Smooth muscle cell (in vitro differentiated cells): ENCODE measurements at regions not wholly inside any gene's neighbourhood (a gene's known extent, or its start where the extent isn't known, plus 50 kb on each side); places are given as distances from the start of the nearest gene placed in this dataset.

ENCODE experiments used
- DNase-seq: peaks from one replicate; lab custom pipeline; 2025; ENCODE audit not compliant: unreplicated experiment; lab: John Stamatoyannopoulos, UW
- H2AFZ ChIP-seq: fragments of 200-600 bp; sonication (generic); 2 replicates; pipeline ENCODE4 v1.6.0; 2016; ENCODE audit warnings: antibody characterized with exemption, low read depth, mild to moderate bottlenecking
- H3F3A ChIP-seq: fragments of 200-600 bp; sonication (generic); 2 replicates; pipeline ENCODE4 v1.6.0; 2017; ENCODE audit warnings: antibody characterized with exemption, low read depth
- H3K27ac ChIP-seq: fragments of 200-600 bp; sonication (generic); 2 replicates; pipeline ENCODE4 v1.5.1; 2016; ENCODE audit warnings: low read depth, mild to moderate bottlenecking
- H3K27me3 ChIP-seq: fragments of 200-600 bp; sonication (generic); 2 replicates; pipeline ENCODE4 v1.6.1; 2016; ENCODE audit warnings: low read depth, mild to moderate bottlenecking
- H3K36me3 ChIP-seq: fragments of 200-600 bp; sonication (generic); 2 replicates; pipeline ENCODE4 v1.5.1; 2016; ENCODE audit warnings: low read depth
- H3K4me1 ChIP-seq: fragments of 200-600 bp; sonication (generic); 2 replicates; pipeline ENCODE4 v1.5.1; 2016; ENCODE audit warnings: low read depth
- H3K4me2 ChIP-seq: fragments of 200-600 bp; sonication (generic); 2 replicates; pipeline ENCODE4 v1.6.0; 2016; ENCODE audit warnings: mild to moderate bottlenecking
- H3K4me3 ChIP-seq: fragments of 200-600 bp; sonication (generic); 2 replicates; pipeline ENCODE4 v1.5.1; 2016; ENCODE audit warnings: mild to moderate bottlenecking
- H3K79me2 ChIP-seq: fragments of 200-600 bp; sonication (generic); 2 replicates; pipeline ENCODE4 v1.6.0; 2016; ENCODE audit warnings: low read depth, mild to moderate bottlenecking
- H3K9ac ChIP-seq: fragments of 200-600 bp; sonication (generic); 2 replicates; pipeline ENCODE4 v1.6.0; 2016; ENCODE audit warnings: low read depth
- H3K9me3 ChIP-seq: fragments of 200-600 bp; sonication (generic); replicated peaks from 2 replicates; pipeline ENCODE4 v1.5.1; 2016; ENCODE audit warnings: low read depth
- H4K20me1 ChIP-seq: fragments of 200-600 bp; sonication (generic); 2 replicates; pipeline ENCODE4 v1.6.0; 2016; ENCODE audit warnings: low read depth
- CTCF ChIP-seq: fragments of 200-600 bp; sonication (generic); IDR thresholded peaks from 2 replicates; pipeline ENCODE4 v1.5.1; 2017; ENCODE audit warnings: borderline replicate concordance, mild to moderate bottlenecking, antibody characterized with exemption; ENCODE audit not compliant: insufficient read depth, poor library complexity, severe bottlenecking
- WGBS: methylation state at CpG from one replicate; pipeline ENCODE4 v1.1.7; 2016; ENCODE audit warnings: low lambda C conversion rate; 5-methylcytosine and 5-hydroxymethylcytosine counted together

GRCh38 chr1:244276646-244277045 is 175.1 kb downstream of the ADSS2 start:
- no peaks in the 10 kb centered on the region for H3K9me3 ChIP-seq
- no peak overlapping the region for H3K9ac ChIP-seq
- no peak overlapping the region for H3K4me2 ChIP-seq
- H3K36me3 ChIP-seq: no peaks in the 10 kb centered on the region
- no peak overlapping the region for H3K27ac ChIP-seq
- TF ChIP-seq CTCF: no peak
- peaks cover 5% of the 10 kb centered on the region for H3K4me1 ChIP-seq
- no peak for DNase-seq
- H3K79me2 ChIP-seq: no peaks in the 10 kb centered on the region
- H3K4me3 ChIP-seq: no peak overlapping the region
- H3F3A ChIP-seq: peaks cover 6% of the 10 kb centered on the region
- H3K27me3 ChIP-seq: no peaks in the 10 kb centered on the region
- no peaks in the 10 kb centered on the region for H4K20me1 ChIP-seq
- H2AFZ ChIP-seq: no peak overlapping the region
- 26% methylated on average over 3 of the region's 3 CpGs for WGBS

GRCh38 chr1:244280201-244280600 is 171.5 kb downstream of the ADSS2 start:
- H3K9ac ChIP-seq: no peak overlapping the region
- no peak overlapping the region for H3K4me2 ChIP-seq
- H3K36me3 ChIP-seq: no peaks in the 10 kb centered on the region
- WGBS: 79% methylated on average over 7 of the region's 7 CpGs
- H3K4me1 ChIP-seq: no peaks in the 10 kb centered on the region
- no peak for DNase-seq
- H3K9me3 ChIP-seq: no peaks in the 10 kb centered on the region
- no peaks in the 10 kb centered on the region for H3K79me2 ChIP-seq
- TF ChIP-seq CTCF: no peak
- no peaks in the 10 kb centered on the region for H3F3A ChIP-seq
- H3K27ac ChIP-seq: no peak overlapping the region
- H2AFZ ChIP-seq: no peak overlapping the region
- H4K20me1 ChIP-seq: no peaks in the 10 kb centered on the region
- no peak overlapping the region for H3K4me3 ChIP-seq
- H3K27me3 ChIP-seq: no peaks in the 10 kb centered on the region

- H3K4me1 ChIP-seq: no peaks in the 10 kb centered on the region
- no peaks in the 10 kb centered on the region for H3F3A ChIP-seq
- H3K79me2 ChIP-seq: no peaks in the 10 kb centered on the region
- DNase-seq: no peak
- 21% methylated on average over 1 of the region's 1 CpG for WGBS
- TF ChIP-seq CTCF: no peak
- H4K20me1 ChIP-seq: no peaks in the 10 kb centered on the region
- H3K4me3 ChIP-seq: no peak overlapping the region
- H3K36me3 ChIP-seq: no peaks in the 10 kb centered on the region
- no peaks in the 10 kb centered on the region for H3K27me3 ChIP-seq
- H2AFZ ChIP-seq: no peak overlapping the region
- no peak overlapping the region for H3K27ac ChIP-seq
- no peaks in the 10 kb centered on the region for H3K9me3 ChIP-seq
- no peak overlapping the region for H3K9ac ChIP-seq
- no peak overlapping the region for H3K4me2 ChIP-seq
Observed at GRCh38 chr1:244280859-244281258, 170.8 kb downstream of the ADSS2 start.

- no peak for TF ChIP-seq CTCF
- H3K79me2 ChIP-seq: no peaks in the 10 kb centered on the region
- no peak overlapping the region for H3K4me3 ChIP-seq
- H3K4me1 ChIP-seq: no peaks in the 10 kb centered on the region
- 95% methylated on average over 4 of the region's 4 CpGs for WGBS
- no peaks in the 10 kb centered on the region for H4K20me1 ChIP-seq
- H3K4me2 ChIP-seq: no peak overlapping the region
- no peak for DNase-seq
- H2AFZ ChIP-seq: no peak overlapping the region
- no peaks in the 10 kb centered on the region for H3K27me3 ChIP-seq
- H3K9ac ChIP-seq: no peak overlapping the region
- no peaks in the 10 kb centered on the region for H3K36me3 ChIP-seq
- H3K27ac ChIP-seq: no peak overlapping the region
- H3F3A ChIP-seq: no peaks in the 10 kb centered on the region
- no peaks in the 10 kb centered on the region for H3K9me3 ChIP-seq
Observed at GRCh38 chr1:244283772-244284171, 167.9 kb downstream of the ADSS2 start.
